Central memory CD8-positive, alpha-beta T cell (primary cell): ENCODE measurements at regions not wholly inside any gene's neighbourhood (a gene's known extent, or its start where the extent isn't known, plus 50 kb on each side); places are given as distances from the start of the nearest gene placed in this dataset.

Source experiments
- ATAC-seq: fragments of 150-1000 bp; cut with Tn5 transposase; replicated peaks from 2 replicates; pipeline ENCODE4 v1.10.0; 2022; ENCODE audit warnings: mild to moderate bottlenecking, moderate FRiP score, moderate number of reproducible peaks; ENCODE audit not compliant: poor library complexity, severe bottlenecking; ENCODE audit errors: extremely low read depth
- DNase-seq, 2 donors: peaks; one replicate each; pipeline ENCODE4 v3.0.0; 2021; ENCODE audit warnings: low spot score in 2 of 2
- H3K27ac Mint-ChIP-seq: one replicate; pipeline ENCODE4 v1.8.0; 2022; ENCODE audit warnings: low read depth, mild to moderate bottlenecking, moderate library complexity, mixed read lengths
- H3K27me3 Mint-ChIP-seq: one replicate; pipeline ENCODE4 v1.8.0; 2022; ENCODE audit warnings: mixed read lengths
- H3K36me3 Mint-ChIP-seq: one replicate; pipeline ENCODE4 v1.8.0; 2022; ENCODE audit warnings: mild to moderate bottlenecking, moderate library complexity, mixed read lengths; ENCODE audit not compliant: insufficient read depth
- H3K4me1 Mint-ChIP-seq: one replicate; pipeline ENCODE4 v1.8.0; 2022; ENCODE audit warnings: mixed read lengths
- H3K4me3 Mint-ChIP-seq: one replicate; pipeline ENCODE4 v1.8.0; 2022; ENCODE audit warnings: mild to moderate bottlenecking, moderate library complexity, mixed read lengths
- H3K9me3 Mint-ChIP-seq: one replicate; pipeline ENCODE4 v1.8.0; 2022; ENCODE audit warnings: mixed read lengths

GRCh38 chr7:80981405-80981804 lies 62.6 kb upstream of the SEMA3C start:
- H3K27me3 Mint-ChIP-seq, result no peaks in the 10 kb centered on the region
- no peaks in the 10 kb centered on the region for H3K4me1 Mint-ChIP-seq
- H3K9me3 Mint-ChIP-seq, result peaks cover 11% of the 10 kb centered on the region
- ATAC-seq (no peak), DNase-seq (no peak)
- H3K4me3 Mint-ChIP-seq, result no peak overlapping the region
- no peak overlapping the region for H3K27ac Mint-ChIP-seq
- H3K36me3 Mint-ChIP-seq, result no peaks in the 10 kb centered on the region

GRCh38 chr7:80977751-80978150 lies 58.9 kb upstream of the SEMA3C start:
- Mint-ChIP-seq H3K9me3 (peaks cover 16% of the 10 kb centered on the region), H3K27me3 (no peaks in the 10 kb centered on the region), H3K36me3 (no peaks in the 10 kb centered on the region), H3K4me3 (no peak overlapping the region), H3K4me1 (no peaks in the 10 kb centered on the region), H3K27ac (no peak overlapping the region)
- ATAC-seq (no peak), DNase-seq (no peak)

- H3K4me3 Mint-ChIP-seq, result no peak overlapping the region
- H3K36me3 Mint-ChIP-seq, result no peaks in the 10 kb centered on the region
- DNase-seq, result no peak
- no peaks in the 10 kb centered on the region for H3K4me1 Mint-ChIP-seq
- no peak overlapping the region for H3K27ac Mint-ChIP-seq
- H3K27me3 Mint-ChIP-seq, result no peaks in the 10 kb centered on the region
- no peak for ATAC-seq
- peaks cover 21% of the 10 kb centered on the region for H3K9me3 Mint-ChIP-seq
Observed at GRCh38 chr7:80974396-80975358, 55.8 kb upstream of the SEMA3C start.

GRCh38 chr7:80971225-80971624 lies 52.4 kb upstream of the SEMA3C start:
- H3K27me3 Mint-ChIP-seq, result no peaks in the 10 kb centered on the region
- H3K27ac Mint-ChIP-seq, result no peak overlapping the region
- no peak for DNase-seq
- peaks cover 19% of the 10 kb centered on the region for H3K9me3 Mint-ChIP-seq
- no peak for ATAC-seq
- no peak overlapping the region for H3K4me3 Mint-ChIP-seq
- no peaks in the 10 kb centered on the region for H3K4me1 Mint-ChIP-seq
- no peaks in the 10 kb centered on the region for H3K36me3 Mint-ChIP-seq
